Right hindlimb (tissue), 1 donor: ENCODE measurements at regions not wholly inside any gene's neighbourhood (a gene's known extent, or its start where the extent isn't known, plus 50 kb on each side); places are given as distances from the start of the nearest gene placed in this dataset.
"Not testable (repeated sequence)": the region's sequence is repeated elsewhere in the genome, so short reads cannot be mapped to it uniquely, and the experiment has no call there.

ENCODE experiments used
- DNase-seq: peaks from one replicate; pipeline ENCODE4 v3.0.0-alpha.2; 2018

- DNase-seq: no peak
Measured at GRCh38 chr13:107643615-107644014, 571.7 kb downstream of the LIG4 start.

- DNase-seq: no peak
Measured at GRCh38 chr13:107642831-107643230, 572.5 kb downstream of the LIG4 start.

GRCh38 chr13:107641574-107641973 lies 573.8 kb downstream of the LIG4 start:
- DNase-seq: no peak

GRCh38 chr13:107625648-107626047 lies 589.7 kb downstream of the LIG4 start:
- no peak for DNase-seq

GRCh38 chr13:107617527-107617926 lies 597.8 kb downstream of the LIG4 start:
- no peak for DNase-seq

GRCh38 chr13:107612376-107612775 lies 603.0 kb downstream of the LIG4 start:
- DNase-seq: no peak

- DNase-seq: no peak
Measured at GRCh38 chr13:107608736-107609135, 606.6 kb downstream of the LIG4 start.

GRCh38 chr13:107600971-107601370 lies 614.4 kb downstream of the LIG4 start:
- no peak for DNase-seq

GRCh38 chr13:107596306-107596705 lies 619.0 kb downstream of the LIG4 start:
- DNase-seq: not testable (repeated sequence)

GRCh38 chr13:107590556-107590955 lies 624.8 kb downstream of the LIG4 start:
- DNase-seq: no peak

GRCh38 chr13:107587681-107588080 lies 627.7 kb downstream of the LIG4 start:
- DNase-seq: no peak

- DNase-seq: no peak
Measured at GRCh38 chr13:107586216-107586615, 629.1 kb downstream of the LIG4 start.

GRCh38 chr13:107585469-107586180 lies 629.7 kb downstream of the LIG4 start:
- no peak for DNase-seq

- DNase-seq: no peak
Measured at GRCh38 chr13:107582171-107582570, 633.2 kb downstream of the LIG4 start.

- DNase-seq: no peak
Measured at GRCh38 chr13:107580741-107581412, 634.5 kb downstream of the LIG4 start.

- DNase-seq: no peak
Measured at GRCh38 chr13:107576430-107576829, 638.9 kb downstream of the LIG4 start.

- no peak for DNase-seq
Measured at GRCh38 chr13:107574517-107575210, 640.7 kb downstream of the LIG4 start.

- no peak for DNase-seq
Measured at GRCh38 chr13:107573184-107573583, 642.2 kb downstream of the LIG4 start.

- DNase-seq: no peak
Measured at GRCh38 chr13:107572156-107572555, 643.2 kb downstream of the LIG4 start.

- no peak for DNase-seq
Measured at GRCh38 chr13:107568181-107568580, 647.2 kb downstream of the LIG4 start.

- DNase-seq: no peak
Measured at GRCh38 chr13:107563099-107563925, 652.0 kb downstream of the LIG4 start.

- DNase-seq: no peak
Measured at GRCh38 chr13:107562203-107562602, 653.1 kb downstream of the LIG4 start.

GRCh38 chr13:107554460-107554859 lies 660.9 kb downstream of the LIG4 start:
- DNase-seq: no peak
